ENCODE measurements at regions not wholly inside any gene's neighbourhood (a gene's known extent, or its start where the extent isn't known, plus 50 kb on each side); places are given as distances from the start of the nearest gene placed in this dataset.
A peak's percentile ranks its signal among the peaks of the same experiment; 100 is the strongest.
"Not testable (repeated sequence)": the region's sequence is repeated elsewhere in the genome, so short reads cannot be mapped to it uniquely, and the experiment has no call there.

DNA sequence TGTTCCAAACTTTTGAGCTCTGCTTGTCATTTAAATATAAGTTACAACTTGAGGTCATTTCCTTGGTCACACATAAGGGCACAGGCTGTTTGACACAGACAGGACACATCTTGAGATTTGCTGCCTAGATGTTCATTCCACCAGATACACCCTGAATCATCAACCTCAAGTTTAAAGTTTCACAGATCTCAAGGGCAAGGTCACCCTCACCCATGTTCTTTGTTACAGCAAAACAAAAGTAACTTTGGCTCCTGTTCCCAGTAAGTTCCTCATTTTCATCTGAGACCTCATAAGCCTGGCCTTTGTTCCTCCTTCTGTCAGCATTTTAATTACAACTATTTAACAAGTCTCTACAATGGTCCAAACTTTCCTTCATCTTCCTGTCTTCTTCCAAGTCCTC lies 106.7 kb upstream of the CTSV start:
- not testable (repeated sequence) for H3K36me3 ChIP-seq (ENCODE audit: control insufficient read depth, insufficient read depth, low read length); H3K9me3 ChIP-seq (ENCODE audit: control insufficient read depth, insufficient read depth, low read length); H3K27ac ChIP-seq (ENCODE audit: low read length); H3K4me3 ChIP-seq (ENCODE audit: low read length); DNase-seq (ENCODE audit: low read depth, low spot score); H3K27me3 ChIP-seq (ENCODE audit: control insufficient read depth, insufficient read depth, low read length)
- H3K4me1 ChIP-seq (ENCODE audit: control insufficient read depth, insufficient read depth, low read length) = peaks cover 13% of the 10 kb centered on the region; the same call in 1 of the 2 replicates

DNA sequence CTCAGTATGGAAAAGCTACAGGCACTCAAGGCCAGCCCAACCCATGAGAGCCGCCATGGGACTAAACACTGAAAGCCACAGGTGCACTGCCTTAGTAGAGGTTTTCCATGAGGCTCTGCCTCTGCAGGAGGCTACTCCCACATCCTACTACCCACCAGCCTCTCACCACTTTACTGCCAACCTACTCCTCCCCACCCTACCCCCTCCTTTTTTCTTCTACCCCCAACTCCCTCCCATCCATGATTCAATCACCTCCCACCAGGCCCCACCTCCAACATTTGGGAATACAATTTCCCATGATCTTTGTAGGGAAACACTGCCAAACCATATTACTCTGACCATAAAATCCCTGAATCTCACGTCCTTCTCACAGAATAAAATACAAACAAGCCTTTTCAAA lies 101.6 kb upstream of the CTSV start:
- H3K36me3 ChIP-seq (ENCODE audit: control insufficient read depth, insufficient read depth, low read length) = peaks cover 16% of the 10 kb centered on the region
- H3K27ac ChIP-seq (ENCODE audit: low read length) = no peak overlapping the region
- no CpG with 5 or more reads among the region's 2 CpGs for WGBS (ENCODE audit: insufficient coverage, insufficient read length)
- no peaks in the 10 kb centered on the region for H3K27me3 ChIP-seq (ENCODE audit: control insufficient read depth, insufficient read depth, low read length)
- H3K4me3 ChIP-seq (ENCODE audit: low read length) = no peak overlapping the region
- H3K4me1 ChIP-seq (ENCODE audit: control insufficient read depth, insufficient read depth, low read length) = peaks cover under 1% of the 10 kb centered on the region; the same call in 1 of the 2 replicates
- no peak for DNase-seq (ENCODE audit: low read depth, low spot score)
- no peaks in the 10 kb centered on the region for H3K9me3 ChIP-seq (ENCODE audit: control insufficient read depth, insufficient read depth, low read length)

DNA sequence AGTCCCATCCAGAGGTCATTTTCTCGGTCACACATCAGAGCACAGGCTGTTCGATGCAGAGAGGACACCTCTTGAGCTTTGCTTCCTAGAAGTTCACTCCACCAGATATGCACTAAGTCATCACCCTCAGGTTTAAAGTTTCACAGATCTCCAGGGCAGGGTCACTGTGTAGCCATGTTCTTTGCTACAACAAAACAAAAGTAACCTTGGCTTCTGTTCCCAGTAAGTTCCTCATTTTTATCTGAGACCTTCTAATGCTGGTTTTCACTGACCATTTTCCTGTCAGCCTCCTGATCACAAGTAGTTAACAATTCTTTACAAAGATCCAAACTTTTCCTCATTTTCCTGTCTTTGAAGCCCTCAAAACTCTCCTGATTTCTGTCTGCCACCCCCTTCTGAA lies 97.5 kb upstream of the CTSV start:
- no peaks in the 10 kb centered on the region for H3K4me1 ChIP-seq (ENCODE audit: control insufficient read depth, insufficient read depth, low read length)
- peaks cover 26% of the 10 kb centered on the region for H3K36me3 ChIP-seq (ENCODE audit: control insufficient read depth, insufficient read depth, low read length)
- H3K27ac ChIP-seq (ENCODE audit: low read length) = no peak overlapping the region
- H3K27me3 ChIP-seq (ENCODE audit: control insufficient read depth, insufficient read depth, low read length) = no peaks in the 10 kb centered on the region
- H3K9me3 ChIP-seq (ENCODE audit: control insufficient read depth, insufficient read depth, low read length) = no peaks in the 10 kb centered on the region
- DNase-seq (ENCODE audit: low read depth, low spot score) = no peak
- no peak overlapping the region for H3K4me3 ChIP-seq (ENCODE audit: low read length)
- WGBS (ENCODE audit: insufficient coverage, insufficient read length) = no CpG with 5 or more reads among the region's 2 CpGs

DNA sequence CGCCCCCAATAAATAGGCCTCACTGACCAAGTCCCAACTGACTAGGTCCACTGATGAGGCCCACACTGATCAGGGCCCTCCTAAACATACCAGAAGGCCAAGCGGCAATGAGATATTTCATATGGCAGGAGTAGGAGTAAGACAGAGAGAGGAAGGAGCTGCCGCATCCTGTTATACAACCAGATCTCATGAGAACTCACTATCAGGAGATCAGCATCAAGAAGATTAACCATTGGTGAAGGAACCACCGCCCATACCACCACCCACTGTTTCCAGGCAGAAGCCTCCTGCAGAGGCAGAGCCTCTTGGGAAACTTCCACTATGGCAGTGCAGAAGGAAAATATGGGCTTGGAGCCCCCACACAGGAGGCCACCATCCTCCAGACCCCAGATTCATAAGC lies 95.0 kb upstream of the CTSV start:
- peaks cover 33% of the 10 kb centered on the region for H3K36me3 ChIP-seq (ENCODE audit: control insufficient read depth, insufficient read depth, low read length)
- not testable (repeated sequence) for H3K27ac ChIP-seq (ENCODE audit: low read length); H3K4me3 ChIP-seq (ENCODE audit: low read length); DNase-seq (ENCODE audit: low read depth, low spot score); H3K9me3 ChIP-seq (ENCODE audit: control insufficient read depth, insufficient read depth, low read length); H3K4me1 ChIP-seq (ENCODE audit: control insufficient read depth, insufficient read depth, low read length); H3K27me3 ChIP-seq (ENCODE audit: control insufficient read depth, insufficient read depth, low read length)
- WGBS (ENCODE audit: insufficient coverage, insufficient read length) = no CpG with 5 or more reads among the region's 4 CpGs

DNA sequence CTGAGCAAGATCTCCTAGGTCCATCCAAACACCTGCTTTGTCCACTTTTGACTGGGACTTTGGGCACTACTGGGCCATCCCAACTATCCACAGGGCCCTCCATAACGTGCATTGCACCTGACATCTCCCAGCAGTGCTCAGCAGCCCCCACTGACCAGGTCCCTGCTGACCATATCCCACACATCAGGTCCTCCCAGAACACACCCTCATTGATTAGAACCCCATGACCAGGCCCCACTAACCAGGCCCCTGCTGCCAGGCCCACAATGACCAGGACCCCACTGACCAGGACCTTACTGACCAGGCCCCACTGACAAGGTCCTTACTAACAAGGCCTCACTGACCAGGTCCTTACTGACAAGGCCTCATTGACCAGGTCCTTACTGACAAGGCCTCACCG lies 93.9 kb upstream of the CTSV start:
- H3K27ac ChIP-seq (ENCODE audit: low read length) = no peak overlapping the region
- H3K4me3 ChIP-seq (ENCODE audit: low read length) = no peak overlapping the region
- no CpG with 5 or more reads among the region's 2 CpGs for WGBS (ENCODE audit: insufficient coverage, insufficient read length)
- DNase-seq (ENCODE audit: low read depth, low spot score) = no peak
- no peaks in the 10 kb centered on the region for H3K4me1 ChIP-seq (ENCODE audit: control insufficient read depth, insufficient read depth, low read length)
- H3K9me3 ChIP-seq (ENCODE audit: control insufficient read depth, insufficient read depth, low read length) = no peaks in the 10 kb centered on the region
- peaks cover 32% of the 10 kb centered on the region for H3K36me3 ChIP-seq (ENCODE audit: control insufficient read depth, insufficient read depth, low read length)
- no peaks in the 10 kb centered on the region for H3K27me3 ChIP-seq (ENCODE audit: control insufficient read depth, insufficient read depth, low read length)

DNA sequence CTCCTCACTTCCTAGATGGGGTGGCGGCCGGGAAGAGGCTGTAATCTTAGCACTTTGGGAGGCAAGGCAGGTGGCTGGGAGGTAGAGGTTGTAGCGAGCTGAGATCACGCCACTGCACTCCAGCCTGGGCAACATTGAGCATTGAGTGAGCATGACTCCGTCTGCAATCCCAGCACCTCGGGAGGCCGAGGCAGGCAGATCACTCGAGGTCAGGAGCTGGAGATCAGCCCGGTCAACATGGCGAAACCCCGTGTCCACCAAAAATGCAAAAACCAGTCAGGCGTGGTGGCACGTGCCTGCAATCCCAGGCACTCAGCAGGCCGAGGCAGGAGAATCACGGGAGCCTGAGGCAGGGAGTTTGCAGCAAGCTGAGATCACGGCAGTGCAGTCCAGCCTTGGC lies 91.9 kb upstream of the CTSV start:
- not testable (repeated sequence) for H3K9me3 ChIP-seq (ENCODE audit: control insufficient read depth, insufficient read depth, low read length); H3K27ac ChIP-seq (ENCODE audit: low read length); DNase-seq (ENCODE audit: low read depth, low spot score); H3K27me3 ChIP-seq (ENCODE audit: control insufficient read depth, insufficient read depth, low read length); H3K4me3 ChIP-seq (ENCODE audit: low read length); H3K4me1 ChIP-seq (ENCODE audit: control insufficient read depth, insufficient read depth, low read length)
- no CpG with 5 or more reads among the region's 16 CpGs for WGBS (ENCODE audit: insufficient coverage, insufficient read length)
- H3K36me3 ChIP-seq (ENCODE audit: control insufficient read depth, insufficient read depth, low read length) = peaks cover 29% of the 10 kb centered on the region

DNA sequence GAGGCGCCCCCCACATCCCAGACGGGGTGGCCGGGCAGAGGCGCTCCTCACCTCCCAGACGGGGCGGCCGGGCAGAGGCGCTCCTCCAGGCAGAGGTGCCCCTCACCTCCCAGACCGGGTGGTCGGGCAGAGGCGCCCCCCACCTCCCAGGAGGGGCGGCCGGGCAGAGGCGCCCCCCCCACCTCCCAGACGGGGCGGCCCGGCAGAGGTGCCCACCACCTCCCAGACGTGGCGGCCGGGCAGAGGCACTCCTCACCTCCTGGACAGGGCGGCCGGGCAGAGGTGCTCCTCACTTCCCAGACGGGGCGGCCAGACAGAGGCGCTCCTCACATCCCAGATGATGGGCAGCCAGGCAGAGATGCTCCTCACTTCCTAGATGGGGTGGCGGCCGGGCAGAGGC lies 91.4 kb upstream of the CTSV start:
- H3K36me3 ChIP-seq (ENCODE audit: control insufficient read depth, insufficient read depth, low read length) = peaks cover 26% of the 10 kb centered on the region
- H3K27ac ChIP-seq (ENCODE audit: low read length); H3K9me3 ChIP-seq (ENCODE audit: control insufficient read depth, insufficient read depth, low read length); H3K4me3 ChIP-seq (ENCODE audit: low read length); H3K27me3 ChIP-seq (ENCODE audit: control insufficient read depth, insufficient read depth, low read length); H3K4me1 ChIP-seq (ENCODE audit: control insufficient read depth, insufficient read depth, low read length); DNase-seq (ENCODE audit: low read depth, low spot score): not testable (repeated sequence)
- no CpG with 5 or more reads among the region's 27 CpGs for WGBS (ENCODE audit: insufficient coverage, insufficient read length)

DNA sequence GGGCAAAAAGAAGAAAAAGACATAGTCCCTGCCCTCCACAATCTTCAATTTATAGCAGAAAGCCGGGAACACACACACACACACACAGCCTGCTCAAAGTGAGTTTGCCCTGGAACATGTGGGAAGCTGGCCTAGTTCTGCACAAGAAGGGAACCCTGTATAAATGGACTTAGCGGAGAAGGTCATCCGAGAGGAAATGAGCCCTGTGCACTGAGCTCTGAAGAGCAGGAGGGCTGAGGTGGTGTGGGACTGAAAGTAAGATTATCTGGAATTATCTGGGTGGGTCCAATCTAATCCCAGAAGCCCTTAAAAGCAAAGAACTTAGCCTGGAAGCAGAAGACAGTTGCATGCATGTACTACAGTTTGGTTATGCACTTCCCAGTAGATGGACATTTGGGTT lies 90.0 kb upstream of the CTSV start:
- Histone ChIP-seq H3K4me1 (ENCODE audit: control insufficient read depth, insufficient read depth, low read length) (no peaks in the 10 kb centered on the region), H3K9me3 (ENCODE audit: control insufficient read depth, insufficient read depth, low read length) (no peaks in the 10 kb centered on the region), H3K27ac (ENCODE audit: low read length) (no peak overlapping the region), H3K4me3 (ENCODE audit: low read length) (no peak overlapping the region), H3K36me3 (ENCODE audit: control insufficient read depth, insufficient read depth, low read length) (peaks cover 26% of the 10 kb centered on the region), H3K27me3 (ENCODE audit: control insufficient read depth, insufficient read depth, low read length) (no peaks in the 10 kb centered on the region)
- DNase-seq (ENCODE audit: low read depth, low spot score) = no peak
- no CpG with 5 or more reads among the region's 3 CpGs for WGBS (ENCODE audit: insufficient coverage, insufficient read length)

DNA sequence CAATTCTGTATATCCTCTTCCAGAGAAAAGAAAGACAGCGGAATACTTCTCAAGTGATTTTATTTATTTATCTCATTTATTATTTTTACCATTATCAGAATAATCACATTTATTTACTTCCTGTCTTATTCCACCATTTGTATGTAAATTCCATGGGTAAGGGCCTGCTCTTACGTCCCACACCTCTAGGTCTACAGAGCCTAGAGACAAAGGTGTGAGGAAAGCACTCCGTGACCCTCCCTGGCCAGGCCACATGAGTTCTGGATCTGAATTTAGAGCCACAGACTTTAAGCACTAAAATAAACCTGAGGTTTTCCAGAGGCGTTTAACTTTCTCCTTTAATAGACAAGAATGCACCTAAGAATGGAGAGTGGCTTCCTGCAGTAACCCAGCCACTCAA lies 85.3 kb upstream of the CTSV start:
- H3K27ac ChIP-seq (ENCODE audit: low read length) = no peak overlapping the region
- no peak overlapping the region for H3K4me3 ChIP-seq (ENCODE audit: low read length)
- no peaks in the 10 kb centered on the region for H3K27me3 ChIP-seq (ENCODE audit: control insufficient read depth, insufficient read depth, low read length)
- H3K4me1 ChIP-seq (ENCODE audit: control insufficient read depth, insufficient read depth, low read length) = no peaks in the 10 kb centered on the region
- H3K9me3 ChIP-seq (ENCODE audit: control insufficient read depth, insufficient read depth, low read length) = no peaks in the 10 kb centered on the region
- WGBS (ENCODE audit: insufficient coverage, insufficient read length) = no CpG with 5 or more reads among the region's 4 CpGs
- no peak for DNase-seq (ENCODE audit: low read depth, low spot score)
- peaks cover 11% of the 10 kb centered on the region for H3K36me3 ChIP-seq (ENCODE audit: control insufficient read depth, insufficient read depth, low read length)

DNA sequence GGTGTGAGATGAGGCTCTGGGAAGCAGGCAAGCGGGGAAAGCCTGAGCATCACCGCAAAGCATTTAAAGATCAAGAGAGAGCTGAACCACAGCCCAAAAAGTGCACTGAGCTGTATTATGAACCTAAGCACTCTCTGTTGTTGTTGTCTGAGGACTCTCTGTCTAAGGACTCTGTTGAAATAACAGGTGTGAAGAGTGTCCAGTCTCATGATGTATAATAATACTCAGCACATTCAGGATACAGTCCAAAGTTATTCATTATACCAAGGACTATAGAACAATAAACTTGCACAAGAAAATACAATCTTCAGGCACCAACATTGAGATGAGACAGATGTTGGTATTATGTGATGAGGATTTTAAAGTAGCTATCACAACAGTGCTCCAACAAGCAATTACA lies 71.8 kb upstream of the CTSV start:
- no peak for DNase-seq (ENCODE audit: low read depth, low spot score)
- no peak overlapping the region for H3K4me3 ChIP-seq (ENCODE audit: low read length)
- H3K9me3 ChIP-seq (ENCODE audit: control insufficient read depth, insufficient read depth, low read length) = no peaks in the 10 kb centered on the region
- no peaks in the 10 kb centered on the region for H3K27me3 ChIP-seq (ENCODE audit: control insufficient read depth, insufficient read depth, low read length)
- no peaks in the 10 kb centered on the region; the same call in 1 of the 2 replicates for H3K36me3 ChIP-seq (ENCODE audit: control insufficient read depth, insufficient read depth, low read length)
- no peaks in the 10 kb centered on the region for H3K4me1 ChIP-seq (ENCODE audit: control insufficient read depth, insufficient read depth, low read length)
- no CpG with 5 or more reads among the region's 2 CpGs for WGBS (ENCODE audit: insufficient coverage, insufficient read length)
- H3K27ac ChIP-seq (ENCODE audit: low read length) = no peak overlapping the region

DNA sequence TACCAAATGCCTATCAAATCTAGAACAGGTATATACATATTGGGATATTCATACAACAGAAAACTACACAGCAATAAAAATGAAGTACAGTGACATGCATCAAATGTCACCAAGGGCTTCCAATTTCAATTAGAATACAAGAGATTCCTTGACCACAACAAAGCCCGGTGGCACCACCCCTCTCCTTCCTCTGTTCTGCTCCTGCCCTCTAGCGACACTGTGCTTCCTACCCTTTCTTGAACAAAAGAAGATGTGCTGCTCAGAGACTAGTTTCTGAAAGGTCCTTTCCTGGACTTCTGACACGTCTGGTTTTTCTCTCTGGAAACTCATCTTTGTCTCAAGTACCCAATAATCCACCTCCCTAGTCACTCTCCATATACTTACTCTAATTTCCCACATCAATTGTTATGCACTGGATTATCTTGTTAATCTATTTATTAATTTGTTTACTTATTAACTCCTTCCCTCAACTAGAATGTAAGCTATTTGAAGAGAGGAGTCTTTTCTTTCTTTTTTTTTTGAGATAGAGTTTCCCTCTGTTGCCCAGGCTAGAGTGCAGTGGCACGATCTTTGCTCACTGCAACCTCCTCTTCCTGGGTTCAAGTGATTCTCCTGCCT lies 70.4 kb upstream of the CTSV start:
- H3K4me1 ChIP-seq (ENCODE audit: control insufficient read depth, insufficient read depth, low read length) = no peaks in the 10 kb centered on the region
- H3K27ac ChIP-seq (ENCODE audit: low read length) = no peak overlapping the region
- H3K9me3 ChIP-seq (ENCODE audit: control insufficient read depth, insufficient read depth, low read length) = no peaks in the 10 kb centered on the region
- WGBS (ENCODE audit: insufficient coverage, insufficient read length) = no CpG with 5 or more reads among the region's 4 CpGs
- no peak overlapping the region for H3K4me3 ChIP-seq (ENCODE audit: low read length)
- DNase-seq (ENCODE audit: low read depth, low spot score) = peak; percentile 41
- no peaks in the 10 kb centered on the region; the same call in 1 of the 2 replicates for H3K36me3 ChIP-seq (ENCODE audit: control insufficient read depth, insufficient read depth, low read length)
- H3K27me3 ChIP-seq (ENCODE audit: control insufficient read depth, insufficient read depth, low read length) = no peaks in the 10 kb centered on the region
